HG02759 (cell line): ENCODE measurements at regions not wholly inside any gene's neighbourhood (a gene's known extent, or its start where the extent isn't known, plus 50 kb on each side); places are given as distances from the start of the nearest gene placed in this dataset.

ENCODE experiments used
- ATAC-seq: cut with Tn5 transposase; IDR thresholded peaks from one replicate; pipeline ENCODE4 v1.9.1; 2021; ENCODE audit warnings: mild to moderate bottlenecking, moderate library complexity; ENCODE audit not compliant: unreplicated experiment

GRCh38 chr13:44117351-44117750 lies 237.6 kb downstream of the LACC1 start:
- ATAC-seq = no peak

GRCh38 chr13:44117816-44118215 lies 238.1 kb downstream of the LACC1 start:
- no peak for ATAC-seq

GRCh38 chr13:44118881-44119280 lies 239.2 kb downstream of the LACC1 start:
- ATAC-seq = no peak

- ATAC-seq = no peak
Measured at GRCh38 chr13:44120043-44120442, 240.3 kb downstream of the LACC1 start.

GRCh38 chr13:44120849-44121755 lies 241.4 kb downstream of the LACC1 start:
- ATAC-seq = no peak

GRCh38 chr13:44124352-44124751 lies 244.6 kb downstream of the LACC1 start:
- ATAC-seq = no peak

GRCh38 chr13:44125943-44126469 lies 246.3 kb downstream of the LACC1 start:
- ATAC-seq = no peak

- ATAC-seq = no peak
Measured at GRCh38 chr13:44128552-44129001, 245.0 kb upstream of the SERP2 start.

- ATAC-seq = no peak
Measured at GRCh38 chr13:44129418-44129817, 244.2 kb upstream of the SERP2 start.

GRCh38 chr13:44131069-44131614 lies 242.5 kb upstream of the SERP2 start:
- no peak for ATAC-seq

GRCh38 chr13:44132710-44133109 lies 240.9 kb upstream of the SERP2 start:
- no peak for ATAC-seq

- no peak for ATAC-seq
Measured at GRCh38 chr13:44133626-44134025, 240.0 kb upstream of the SERP2 start.

- no peak for ATAC-seq
Measured at GRCh38 chr13:44135566-44135965, 238.1 kb upstream of the SERP2 start.

- no peak for ATAC-seq
Measured at GRCh38 chr13:44136696-44137268, 236.8 kb upstream of the SERP2 start.

GRCh38 chr13:44137466-44137865 lies 236.2 kb upstream of the SERP2 start:
- ATAC-seq = no peak

GRCh38 chr13:44140146-44140545 lies 233.5 kb upstream of the SERP2 start:
- ATAC-seq = no peak

- ATAC-seq = no peak
Measured at GRCh38 chr13:44140888-44141724, 232.5 kb upstream of the SERP2 start.

- peak; percentile 100 for ATAC-seq
Measured at GRCh38 chr13:44141725-44142539, 231.7 kb upstream of the SERP2 start.

- ATAC-seq = peak; percentile 1
Measured at GRCh38 chr13:44142540-44142867, 231.1 kb upstream of the SERP2 start.
